GM12878 (cell line): ENCODE measurements at regions not wholly inside any gene's neighbourhood (a gene's known extent, or its start where the extent isn't known, plus 50 kb on each side); places are given as distances from the start of the nearest gene placed in this dataset.

Experiments
- CHD1 ChIP-seq: IDR thresholded peaks from 2 replicates; pipeline ENCODE4 v1.6.1; 2012; ENCODE audit warnings: low read depth, low read length, improper control_type of control experiment
- CTCF ChIP-seq, 3 experiments: IDR thresholded peaks in 2 of 3; conservative IDR thresholded peaks in 1 of 3; 2 replicates each; pipeline ENCODE4 v1.5.1; 2011; ENCODE audit warnings: low read depth in 3 of 3, low read length in 3 of 3, mild to moderate bottlenecking in 3 of 3, control low read depth in 2 of 3, moderate library complexity in 2 of 3, inconsistent platforms in 1 of 3, mixed read lengths in 1 of 3; ENCODE audit not compliant: control insufficient read depth in 2 of 3, insufficient read depth in 1 of 3; ENCODE audit errors: extremely low read depth in 1 of 3
- NFYB ChIP-seq: IDR thresholded peaks from 2 replicates; pipeline ENCODE4 v1.6.1; 2011; ENCODE audit warnings: low read depth, mild to moderate bottlenecking, low read length, improper control_type of control experiment, moderate library complexity; ENCODE audit not compliant: insufficient read depth
- PBX3 ChIP-seq: IDR thresholded peaks from 2 replicates; pipeline ENCODE4 v1.6.1; 2011; ENCODE audit warnings: mild to moderate bottlenecking, low read depth, low read length, moderate library complexity; ENCODE audit not compliant: insufficient replicate concordance
- POLR2A ChIP-seq: IDR thresholded peaks from 2 replicates; pipeline ENCODE4 v1.6.1; 2011; ENCODE audit warnings: low read depth, mild to moderate bottlenecking, low read length
- SREBF2 ChIP-seq: IDR thresholded peaks from 2 replicates; pipeline ENCODE4 v1.6.1; 2012; ENCODE audit warnings: mild to moderate bottlenecking, low read length
- TF ChIP-seq, protein P1 (sequence below): IDR thresholded peaks from 2 replicates; pipeline ENCODE4 v1.6.1; 2012; ENCODE audit warnings: low read depth, low read length, improper control_type of control experiment

DNA sequence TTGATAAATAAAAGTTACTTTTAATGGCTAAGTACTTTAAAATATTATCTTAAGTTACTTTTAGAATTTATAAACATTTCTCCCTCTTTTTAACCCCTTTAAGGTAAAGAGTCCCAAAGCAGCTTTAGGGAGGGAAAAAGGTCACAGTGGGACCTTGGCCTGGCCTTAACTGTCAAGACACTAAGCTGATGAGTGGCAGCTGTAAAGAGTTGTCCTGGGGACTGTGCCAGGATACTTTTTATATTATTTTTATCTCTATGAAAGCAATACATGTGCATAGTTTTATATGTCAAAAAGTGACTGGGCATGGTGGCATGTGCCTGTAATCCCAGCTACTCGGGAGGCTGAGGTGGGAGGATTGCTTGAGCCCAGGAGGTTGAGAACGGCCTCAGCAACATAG, 94.2 kb upstream of the RESF1 start:
- TF ChIP-seq CHD1: no peak
- no peak for TF ChIP-seq CTCF (IDR thresholded peaks at IDR 0.05 in 2 of 3, conservative IDR thresholded peaks at IDR 0.05 in 1 of 3; ENCODE audit: control insufficient read depth in 2 of 3, extremely low read depth in 1 of 3, insufficient read depth in 1 of 3, low read depth in 3 of 3, low read length in 3 of 3)
- TF ChIP-seq SREBF2: no peak
- no peak for TF ChIP-seq POLR2A
- TF ChIP-seq PBX3: no peak
- TF ChIP-seq, protein P1, sequence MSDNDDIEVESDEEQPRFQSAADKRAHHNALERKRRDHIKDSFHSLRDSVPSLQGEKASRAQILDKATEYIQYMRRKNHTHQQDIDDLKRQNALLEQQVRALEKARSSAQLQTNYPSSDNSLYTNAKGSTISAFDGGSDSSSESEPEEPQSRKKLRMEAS: no peak
- no peak for TF ChIP-seq NFYB
